ENCODE measurements at regions not wholly inside any gene's neighbourhood (a gene's known extent, or its start where the extent isn't known, plus 50 kb on each side); places are given as distances from the start of the nearest gene placed in this dataset.
A peak's percentile ranks its signal among the peaks of the same experiment; 100 is the strongest.
"Not testable (repeated sequence)": the region's sequence is repeated elsewhere in the genome, so short reads cannot be mapped to it uniquely, and the experiment has no call there.

GRCh38 chr4:164596318-164596878, 157.5 kb upstream of the SMIM31 start:
- no peak overlapping the region for H3K27ac ChIP-seq (ENCODE audit: low read length)
- no peaks in the 10 kb centered on the region for H3K79me2 ChIP-seq (ENCODE audit: low read length)
- TF ChIP-seq CTCF (IDR thresholded peaks at IDR 0.05; ENCODE audit: low read depth, low read length) (no peak), EZH2phosphoT487 (IDR thresholded peaks at IDR 0.05; ENCODE audit: low read depth) (no peak)
- peaks cover 10% of the 10 kb centered on the region for H4K20me1 ChIP-seq (ENCODE audit: insufficient read depth, low read length)
- 0 out of 2 replicates have a peak overlapping the region, but pooled peaks have one; percentile 1 for H3K9ac ChIP-seq (ENCODE audit: low read length)
- H3K36me3 ChIP-seq (replicated peaks; ENCODE audit: low read depth, low read length): no peaks in the 10 kb centered on the region
- H2AFZ ChIP-seq (ENCODE audit: low read depth, low read length): no peak overlapping the region
- H3K27me3 ChIP-seq (ENCODE audit: low read depth, low read length): peaks cover 81% of the 10 kb centered on the region
- peaks cover 17% of the 10 kb centered on the region for H3K4me1 ChIP-seq (ENCODE audit: low read length)
- peak overlapping the region; percentile 67 for H3K4me3 ChIP-seq (ENCODE audit: low read length)
- peak overlapping the region; percentile 84 for H3K4me2 ChIP-seq (ENCODE audit: low read length)
- H3K9me3 ChIP-seq (ENCODE audit: insufficient read depth, low read length): peaks cover under 1% of the 10 kb centered on the region; the same call in 1 of the 2 replicates

- Histone ChIP-seq H3K4me2 (ENCODE audit: low read length) (peak overlapping the region; percentile 84), H2AFZ (ENCODE audit: low read depth, low read length) (no peak overlapping the region), H3K27ac (ENCODE audit: low read length) (no peak overlapping the region), H3K27me3 (ENCODE audit: low read depth, low read length) (peaks cover 81% of the 10 kb centered on the region), H3K4me1 (ENCODE audit: low read length) (peaks cover 17% of the 10 kb centered on the region), H4K20me1 (ENCODE audit: insufficient read depth, low read length) (peaks cover 10% of the 10 kb centered on the region), H3K9me3 (ENCODE audit: insufficient read depth, low read length) (peaks cover 5% of the 10 kb centered on the region; the same call in 1 of the 2 replicates), H3K4me3 (ENCODE audit: low read length) (peak overlapping the region; percentile 67), H3K79me2 (ENCODE audit: low read length) (no peaks in the 10 kb centered on the region), H3K36me3 (replicated peaks; ENCODE audit: low read depth, low read length) (peaks cover 3% of the 10 kb centered on the region), H3K9ac (ENCODE audit: low read length) (0 out of 2 replicates have a peak overlapping the region, but pooled peaks have one; percentile 1)
- TF ChIP-seq EZH2phosphoT487 (IDR thresholded peaks at IDR 0.05; ENCODE audit: low read depth): peak; percentile 96
- no peak for TF ChIP-seq CTCF (IDR thresholded peaks at IDR 0.05; ENCODE audit: low read depth, low read length)
Measured at GRCh38 chr4:164596927-164597326, 157.0 kb upstream of the SMIM31 start.

- no peak for TF ChIP-seq EZH2phosphoT487 (IDR thresholded peaks at IDR 0.05; ENCODE audit: low read depth)
- no peak for TF ChIP-seq CTCF (IDR thresholded peaks at IDR 0.05; ENCODE audit: low read depth, low read length)
- Histone ChIP-seq H3K79me2 (ENCODE audit: low read length) (no peaks in the 10 kb centered on the region), H3K4me2 (ENCODE audit: low read length) (no peak overlapping the region), H3K9me3 (ENCODE audit: insufficient read depth, low read length) (peaks cover 9% of the 10 kb centered on the region; the same call in 1 of the 2 replicates), H3K36me3 (replicated peaks; ENCODE audit: low read depth, low read length) (peaks cover 3% of the 10 kb centered on the region), H3K4me1 (ENCODE audit: low read length) (peaks cover 17% of the 10 kb centered on the region), H3K9ac (ENCODE audit: low read length) (no peak overlapping the region), H3K27me3 (ENCODE audit: low read depth, low read length) (peaks cover 75% of the 10 kb centered on the region), H4K20me1 (ENCODE audit: insufficient read depth, low read length) (peaks cover 11% of the 10 kb centered on the region), H3K4me3 (ENCODE audit: low read length) (no peak overlapping the region), H2AFZ (ENCODE audit: low read depth, low read length) (no peak overlapping the region), H3K27ac (ENCODE audit: low read length) (no peak overlapping the region)
Measured at GRCh38 chr4:164601653-164602052, 152.3 kb upstream of the SMIM31 start.

GRCh38 chr4:164605791-164606190, 148.1 kb upstream of the SMIM31 start:
- H3K27ac ChIP-seq (ENCODE audit: low read length); H3K79me2 ChIP-seq (ENCODE audit: low read length); H2AFZ ChIP-seq (ENCODE audit: low read depth, low read length): not testable (repeated sequence)

More at GRCh38 chr4:164605791-164606190, 148.1 kb upstream of the SMIM31 start:
- peaks cover 67% of the 10 kb centered on the region for H3K27me3 ChIP-seq (ENCODE audit: low read depth, low read length)
- H3K9me3 ChIP-seq (ENCODE audit: insufficient read depth, low read length); H3K9ac ChIP-seq (ENCODE audit: low read length); H3K4me3 ChIP-seq (ENCODE audit: low read length); H3K36me3 ChIP-seq (replicated peaks; ENCODE audit: low read depth, low read length); H3K4me2 ChIP-seq (ENCODE audit: low read length); H4K20me1 ChIP-seq (ENCODE audit: insufficient read depth, low read length): not testable (repeated sequence)
- H3K4me1 ChIP-seq (ENCODE audit: low read length): peaks cover 12% of the 10 kb centered on the region

Data from OCI-LY3 (cell line).